ENCODE measurements at regions not wholly inside any gene's neighbourhood (a gene's known extent, or its start where the extent isn't known, plus 50 kb on each side); places are given as distances from the start of the nearest gene placed in this dataset.

DNA sequence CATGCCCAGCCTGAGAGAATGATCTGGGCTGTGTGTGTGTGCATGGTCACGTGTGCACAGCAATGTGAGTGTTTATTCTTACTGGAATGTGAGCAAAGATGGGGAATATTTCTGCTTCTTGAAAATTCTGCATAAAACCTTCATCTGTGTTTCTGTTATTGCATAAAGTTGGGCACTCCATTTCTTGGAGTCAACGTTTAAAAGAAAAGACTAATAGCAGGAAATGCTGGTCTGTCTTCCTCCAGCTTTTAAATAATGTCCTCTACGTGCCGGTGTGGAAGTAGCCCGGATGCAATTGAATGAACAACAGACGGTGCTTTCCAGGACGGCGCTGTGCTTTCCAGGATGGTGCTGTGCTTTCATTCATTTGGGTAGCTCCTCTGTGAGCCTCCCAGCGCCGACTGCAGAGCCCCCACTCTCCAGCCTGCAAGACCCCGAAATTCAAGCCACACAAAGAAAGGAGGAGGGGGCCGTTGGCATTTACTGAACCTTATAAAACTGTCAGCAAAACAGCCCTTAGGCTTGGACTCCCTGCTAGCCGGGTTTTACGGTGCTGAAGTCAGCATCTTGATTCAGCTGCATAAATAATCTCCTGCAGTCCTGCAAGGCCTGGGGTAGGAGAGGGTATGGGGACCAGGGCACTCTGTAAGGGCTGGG, 158.2 kb upstream of the PRKCQ start:
- TF ChIP-seq CTCF (IDR thresholded peaks at IDR 0.05) = no peak
- TF ChIP-seq EP300 (IDR thresholded peaks at IDR 0.05) = no peak
- no peak for TF ChIP-seq POLR2A (IDR thresholded peaks at IDR 0.05)
